ENCODE measurements at regions not wholly inside any gene's neighbourhood (a gene's known extent, or its start where the extent isn't known, plus 50 kb on each side); places are given as distances from the start of the nearest gene placed in this dataset.

- TF ChIP-seq CTCF (IDR thresholded peaks at IDR 0.05; ENCODE audit: low read length) (no peak), EZH2 (IDR thresholded peaks at IDR 0.05; ENCODE audit: borderline replicate concordance, low read length) (no peak)
These were observed 107.6 kb downstream of the C12orf50 start for GRCh38 chr12:87921621-87922020.

Data from OCI-LY1 (cell line).